ENCODE measurements at regions not wholly inside any gene's neighbourhood (a gene's known extent, or its start where the extent isn't known, plus 50 kb on each side); places are given as distances from the start of the nearest gene placed in this dataset.

DNA sequence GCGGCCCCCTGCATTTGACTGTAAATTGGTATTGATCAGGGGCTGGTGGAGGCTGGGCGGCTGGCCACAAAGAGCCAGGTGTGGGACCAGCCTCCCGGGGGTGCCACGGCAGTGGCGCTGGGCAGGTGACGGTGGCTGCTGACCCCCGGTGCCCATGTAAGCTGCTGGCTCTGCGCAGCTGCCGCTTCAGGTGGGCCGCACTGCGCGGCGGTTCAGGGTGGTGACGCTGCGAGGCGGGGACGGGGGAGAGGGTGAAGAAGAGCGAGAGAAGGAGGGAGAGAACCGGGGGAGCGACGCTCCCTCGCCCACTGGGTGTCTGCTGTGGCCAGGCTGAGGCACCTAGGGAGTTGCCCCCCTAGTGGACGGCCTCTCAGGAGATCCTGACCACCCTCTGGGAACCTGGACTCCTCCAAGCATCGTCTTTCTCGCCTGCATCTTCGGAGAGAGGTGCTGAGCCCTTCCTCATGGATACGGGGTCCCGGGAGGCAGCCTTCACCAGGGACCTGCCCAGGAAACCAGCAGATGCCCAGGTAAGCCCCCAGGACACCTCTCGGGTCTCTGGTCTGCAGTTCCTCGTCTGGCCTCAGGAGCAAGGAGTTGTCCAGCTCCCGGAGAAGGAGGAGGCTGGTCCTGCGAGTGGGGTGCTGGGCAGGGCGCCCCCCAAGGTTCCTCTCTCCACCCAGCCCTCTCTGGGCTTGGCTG lies 77.5 kb upstream of the GATA5 start:
- H3K9me2 ChIP-seq (replicated peaks; ENCODE audit: low read depth, low read length) = no peaks in the 10 kb centered on the region
- no peaks in the 10 kb centered on the region for H3K79me2 ChIP-seq (ENCODE audit: insufficient read depth, low read length)
- H3K9ac ChIP-seq (ENCODE audit: low read depth, low read length, poor library complexity, severe bottlenecking) = no peak overlapping the region
- H3K27me3 ChIP-seq (ENCODE audit: insufficient read depth, low read length, poor library complexity, severe bottlenecking) = no peaks in the 10 kb centered on the region
- no peaks in the 10 kb centered on the region for H4K20me1 ChIP-seq (ENCODE audit: insufficient read depth, low read length, poor library complexity, severe bottlenecking)
- TF ChIP-seq, protein P1, sequence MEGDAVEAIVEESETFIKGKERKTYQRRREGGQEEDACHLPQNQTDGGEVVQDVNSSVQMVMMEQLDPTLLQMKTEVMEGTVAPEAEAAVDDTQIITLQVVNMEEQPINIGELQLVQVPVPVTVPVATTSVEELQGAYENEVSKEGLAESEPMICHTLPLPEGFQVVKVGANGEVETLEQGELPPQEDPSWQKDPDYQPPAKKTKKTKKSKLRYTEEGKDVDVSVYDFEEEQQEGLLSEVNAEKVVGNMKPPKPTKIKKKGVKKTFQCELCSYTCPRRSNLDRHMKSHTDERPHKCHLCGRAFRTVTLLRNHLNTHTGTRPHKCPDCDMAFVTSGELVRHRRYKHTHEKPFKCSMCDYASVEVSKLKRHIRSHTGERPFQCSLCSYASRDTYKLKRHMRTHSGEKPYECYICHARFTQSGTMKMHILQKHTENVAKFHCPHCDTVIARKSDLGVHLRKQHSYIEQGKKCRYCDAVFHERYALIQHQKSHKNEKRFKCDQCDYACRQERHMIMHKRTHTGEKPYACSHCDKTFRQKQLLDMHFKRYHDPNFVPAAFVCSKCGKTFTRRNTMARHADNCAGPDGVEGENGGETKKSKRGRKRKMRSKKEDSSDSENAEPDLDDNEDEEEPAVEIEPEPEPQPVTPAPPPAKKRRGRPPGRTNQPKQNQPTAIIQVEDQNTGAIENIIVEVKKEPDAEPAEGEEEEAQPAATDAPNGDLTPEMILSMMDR (conservative IDR thresholded peaks at IDR 0.05; ENCODE audit: low read length) = no peak
- TF ChIP-seq EZH2phosphoT487 (IDR thresholded peaks at IDR 0.05; ENCODE audit: borderline replicate concordance) = no peak
- no peaks in the 10 kb centered on the region for H3K9me3 ChIP-seq (ENCODE audit: insufficient read depth, low read depth, low read length)
- no peak overlapping the region for H3K4me2 ChIP-seq (ENCODE audit: low read depth, low read length, poor library complexity, severe bottlenecking)
- no peaks in the 10 kb centered on the region for H3F3A ChIP-seq (ENCODE audit: low read depth)
- H3K4me1 ChIP-seq (ENCODE audit: insufficient read depth, low read length, poor library complexity, severe bottlenecking) = peaks cover 49% of the 10 kb centered on the region
- no peak overlapping the region for H2AFZ ChIP-seq (ENCODE audit: low read length)
- H3K4me3 ChIP-seq (ENCODE audit: low read length, poor library complexity, severe bottlenecking) = no peak overlapping the region
- H3K36me3 ChIP-seq (ENCODE audit: insufficient read depth, low read length) = no peaks in the 10 kb centered on the region

DNA sequence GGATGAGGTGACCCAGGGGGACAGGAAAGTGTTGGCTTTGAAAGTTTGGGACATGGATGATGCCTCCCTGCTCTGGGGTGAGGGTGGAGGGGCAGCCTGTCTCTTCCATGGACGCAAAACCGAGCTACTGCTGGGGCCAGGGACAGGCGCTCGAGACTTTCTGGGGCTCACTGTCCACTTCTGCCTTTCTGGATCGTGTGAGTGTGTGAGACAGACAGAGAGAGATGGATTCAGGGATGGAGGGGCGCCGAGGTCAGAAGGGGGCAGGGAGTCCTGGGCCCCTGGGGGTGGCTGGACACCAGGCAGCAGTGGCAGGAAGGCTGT lies 78.0 kb upstream of the GATA5 start:
- peaks cover 44% of the 10 kb centered on the region for H3K4me1 ChIP-seq (ENCODE audit: insufficient read depth, low read length, poor library complexity, severe bottlenecking)
- H3K79me2 ChIP-seq (ENCODE audit: insufficient read depth, low read length) = no peaks in the 10 kb centered on the region
- H3K9ac ChIP-seq (ENCODE audit: low read depth, low read length, poor library complexity, severe bottlenecking) = no peak overlapping the region
- H3K27me3 ChIP-seq (ENCODE audit: insufficient read depth, low read length, poor library complexity, severe bottlenecking) = no peaks in the 10 kb centered on the region
- no peaks in the 10 kb centered on the region for H3K9me2 ChIP-seq (replicated peaks; ENCODE audit: low read depth, low read length)
- H3K36me3 ChIP-seq (ENCODE audit: insufficient read depth, low read length) = no peaks in the 10 kb centered on the region
- no peak overlapping the region for H2AFZ ChIP-seq (ENCODE audit: low read length)
- no peak overlapping the region for H3K4me3 ChIP-seq (ENCODE audit: low read length, poor library complexity, severe bottlenecking)
- no peak for TF ChIP-seq EZH2phosphoT487 (IDR thresholded peaks at IDR 0.05; ENCODE audit: borderline replicate concordance)
- TF ChIP-seq, protein P1 (conservative IDR thresholded peaks at IDR 0.05; ENCODE audit: low read length) = no peak
- H4K20me1 ChIP-seq (ENCODE audit: insufficient read depth, low read length, poor library complexity, severe bottlenecking) = no peaks in the 10 kb centered on the region
- no peaks in the 10 kb centered on the region for H3K9me3 ChIP-seq (ENCODE audit: insufficient read depth, low read depth, low read length)
- H3F3A ChIP-seq (ENCODE audit: low read depth) = no peaks in the 10 kb centered on the region
- H3K4me2 ChIP-seq (ENCODE audit: low read depth, low read length, poor library complexity, severe bottlenecking) = no peak overlapping the region

DNA sequence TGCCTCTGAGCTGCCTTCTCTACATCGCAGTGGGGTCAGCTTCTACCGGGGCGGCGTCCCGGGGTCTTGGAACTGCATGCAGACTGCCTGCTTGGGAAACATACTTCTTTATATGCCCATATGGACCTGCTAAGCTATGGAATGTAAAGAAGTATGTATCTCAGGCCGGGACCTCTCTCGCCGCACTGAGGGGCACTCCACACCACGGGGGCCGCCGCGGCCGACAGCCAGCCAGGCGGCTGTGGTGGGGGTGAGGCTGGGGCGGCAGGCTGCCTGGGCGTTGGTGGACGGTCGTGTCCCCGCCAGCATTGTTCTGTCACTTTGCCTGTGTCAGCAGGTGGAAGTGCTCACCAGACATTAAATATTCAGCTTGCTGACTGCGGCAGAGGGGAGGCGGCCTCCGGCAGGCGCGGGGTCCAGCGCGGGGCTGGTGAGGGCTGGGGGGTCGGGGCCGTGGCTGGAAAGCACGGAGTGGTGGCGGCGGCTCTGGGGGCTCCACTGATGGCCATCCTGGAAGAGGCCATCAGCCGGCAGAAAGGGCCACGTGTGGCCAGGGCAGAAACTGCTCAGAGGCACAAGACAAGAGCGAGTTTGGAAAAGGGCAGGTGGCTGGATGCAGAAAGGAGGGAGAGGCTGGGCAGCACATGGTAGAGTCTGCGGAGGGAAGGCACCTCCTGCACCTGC lies 78.6 kb upstream of the GATA5 start:
- Histone ChIP-seq H3K4me1 (ENCODE audit: insufficient read depth, low read length, poor library complexity, severe bottlenecking) (peaks cover 39% of the 10 kb centered on the region), H3K4me3 (ENCODE audit: low read length, poor library complexity, severe bottlenecking) (no peak overlapping the region)
- no peak for TF ChIP-seq EZH2phosphoT487 (IDR thresholded peaks at IDR 0.05; ENCODE audit: borderline replicate concordance)
- TF ChIP-seq, protein P1 (conservative IDR thresholded peaks at IDR 0.05; ENCODE audit: low read length) = no peak

More for the DNA sequence above, 78.6 kb upstream of the GATA5 start:
- Histone ChIP-seq H3K79me2 (ENCODE audit: insufficient read depth, low read length) (no peaks in the 10 kb centered on the region), H3K9me2 (replicated peaks; ENCODE audit: low read depth, low read length) (no peaks in the 10 kb centered on the region), H3K9ac (ENCODE audit: low read depth, low read length, poor library complexity, severe bottlenecking) (no peak overlapping the region), H3K4me2 (ENCODE audit: low read depth, low read length, poor library complexity, severe bottlenecking) (no peak overlapping the region), H3K27me3 (ENCODE audit: insufficient read depth, low read length, poor library complexity, severe bottlenecking) (no peaks in the 10 kb centered on the region), H3K9me3 (ENCODE audit: insufficient read depth, low read depth, low read length) (no peaks in the 10 kb centered on the region), H4K20me1 (ENCODE audit: insufficient read depth, low read length, poor library complexity, severe bottlenecking) (no peaks in the 10 kb centered on the region), H2AFZ (ENCODE audit: low read length) (no peak overlapping the region), H3K36me3 (ENCODE audit: insufficient read depth, low read length) (no peaks in the 10 kb centered on the region), H3F3A (ENCODE audit: low read depth) (no peaks in the 10 kb centered on the region)
